ENCODE measurements at regions not wholly inside any gene's neighbourhood (a gene's known extent, or its start where the extent isn't known, plus 50 kb on each side); places are given as distances from the start of the nearest gene placed in this dataset.

- DNase-seq (ENCODE audit: low spot score), result no peak
Measured at GRCh38 chr3:194067949-194068362, 68.0 kb upstream of the HES1 start.

DNA sequence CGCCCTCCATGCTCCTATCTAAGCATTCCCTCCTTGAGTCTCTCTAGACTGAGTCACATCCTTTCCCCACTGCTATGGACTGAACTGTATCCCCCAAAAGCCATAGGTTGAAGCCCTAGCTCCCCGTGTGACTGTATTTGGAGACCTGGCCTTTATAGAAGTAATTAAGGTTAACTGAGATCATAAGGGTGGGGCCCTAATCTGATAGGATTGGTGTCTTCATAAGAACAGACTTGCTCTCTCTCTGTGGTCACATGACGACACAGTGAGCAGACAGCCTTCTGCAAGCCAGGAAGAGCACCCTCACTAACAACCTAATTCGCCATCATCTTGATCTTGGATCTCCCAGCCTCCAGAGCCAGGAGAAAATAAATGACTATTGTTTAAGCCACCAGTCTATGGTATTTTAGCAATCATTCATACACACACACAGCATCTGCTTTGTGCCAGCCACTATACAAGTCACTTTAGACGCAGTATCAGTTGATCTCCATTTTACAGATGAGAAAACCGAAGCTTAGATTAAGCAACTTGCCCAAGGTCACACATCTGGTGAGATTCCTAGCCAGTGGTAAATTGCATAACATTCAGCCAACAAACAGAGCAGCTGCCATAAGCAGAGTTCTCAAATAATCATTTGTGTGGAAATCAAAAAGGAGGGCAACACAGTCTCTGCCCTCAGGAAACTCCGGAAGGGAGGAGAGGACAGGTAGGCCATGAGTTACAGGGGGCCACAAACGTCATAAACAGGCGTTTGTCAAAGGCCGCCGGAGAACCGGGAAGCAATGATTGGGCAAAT is 66.3 kb upstream of the HES1 start:
- DNase-seq (ENCODE audit: low spot score), result no peak

DNA sequence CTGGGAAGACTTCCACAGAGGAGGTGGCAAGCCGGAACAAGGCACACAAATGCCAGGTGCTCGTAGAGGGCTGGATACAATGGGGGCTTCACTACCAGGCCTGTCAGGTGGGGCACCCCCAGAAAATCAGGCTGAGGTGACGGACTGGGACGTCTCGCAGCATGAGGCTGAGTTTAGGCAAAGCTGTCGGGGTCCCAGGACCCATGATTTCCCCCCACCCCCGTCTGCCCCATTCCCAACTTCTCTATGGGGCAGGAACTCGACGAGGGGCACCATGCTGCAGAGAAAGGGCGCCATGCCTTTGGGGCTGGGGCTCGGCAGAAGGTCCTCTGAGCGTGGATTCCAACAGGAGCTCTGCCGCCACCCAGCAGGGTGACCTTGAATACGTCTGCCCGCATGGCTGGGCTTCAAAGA is 65.7 kb upstream of the HES1 start:
- no peak for DNase-seq (ENCODE audit: low spot score)

GRCh38 chr3:194070634-194071409 is 65.1 kb upstream of the HES1 start:
- DNase-seq (ENCODE audit: low spot score), result peak; percentile 86

- no peak for DNase-seq (ENCODE audit: low spot score)
Measured at GRCh38 chr3:194072097-194072428, 63.9 kb upstream of the HES1 start.

GRCh38 chr3:194072691-194073279 is 63.2 kb upstream of the HES1 start:
- DNase-seq (ENCODE audit: low spot score), result no peak

DNA sequence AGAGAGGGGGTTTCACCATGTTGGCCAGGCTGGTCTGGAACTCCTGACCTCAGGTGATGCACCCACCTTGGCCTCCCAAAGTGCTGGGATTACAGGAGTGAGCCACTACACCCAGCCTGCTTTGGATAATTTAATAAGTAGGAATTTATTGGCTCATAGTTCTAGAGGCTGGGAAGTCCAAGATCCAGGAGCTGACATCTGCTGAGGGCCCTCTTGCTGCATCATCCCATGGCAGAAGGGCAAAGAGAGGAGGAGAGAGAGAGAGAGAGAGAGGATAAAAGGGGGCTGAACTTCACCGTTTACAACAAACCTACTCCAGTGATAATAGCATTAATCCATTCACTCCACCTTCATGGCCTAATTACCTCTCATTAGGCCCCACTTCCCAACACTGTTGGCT is 62.0 kb upstream of the HES1 start:
- DNase-seq (ENCODE audit: low spot score), result no peak

GRCh38 chr3:194075088-194075615 is 60.8 kb upstream of the HES1 start:
- no peak for DNase-seq (ENCODE audit: low spot score)

DNA sequence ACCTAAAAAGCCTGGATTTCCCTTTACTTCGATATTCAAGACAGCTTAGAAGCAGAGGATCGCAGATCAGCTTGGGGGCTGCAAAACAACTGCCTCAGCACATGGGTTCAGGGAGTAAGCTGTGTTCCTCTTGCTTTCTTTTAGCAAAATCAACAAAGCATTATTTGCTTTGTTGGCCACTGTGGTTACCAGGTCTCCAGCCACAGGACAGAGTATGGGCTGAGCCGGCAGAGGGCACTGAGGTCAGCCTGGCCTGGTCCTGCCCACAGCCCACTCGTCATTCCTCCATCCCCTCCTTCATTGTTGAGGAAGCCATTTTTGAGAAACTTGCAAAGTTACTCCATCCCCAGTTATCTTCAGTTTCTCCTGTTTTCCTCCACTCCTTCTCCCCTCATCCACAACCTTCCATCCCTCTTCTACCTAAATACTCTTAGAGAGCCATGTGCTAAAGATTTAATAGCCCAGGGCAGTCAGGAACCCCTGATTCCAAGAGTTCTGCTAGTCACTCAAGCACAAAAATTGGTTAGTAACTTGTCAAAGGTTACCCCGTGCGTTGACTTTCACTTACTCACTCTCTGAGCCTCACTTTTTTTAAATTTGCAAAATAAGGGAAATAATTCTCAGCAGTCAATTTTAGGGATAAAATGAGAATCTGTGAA is 60.0 kb upstream of the HES1 start:
- peak; percentile 64 for DNase-seq (ENCODE audit: low spot score)

GRCh38 chr3:194076475-194076874 is 59.5 kb upstream of the HES1 start:
- no peak for DNase-seq (ENCODE audit: low spot score)

DNA sequence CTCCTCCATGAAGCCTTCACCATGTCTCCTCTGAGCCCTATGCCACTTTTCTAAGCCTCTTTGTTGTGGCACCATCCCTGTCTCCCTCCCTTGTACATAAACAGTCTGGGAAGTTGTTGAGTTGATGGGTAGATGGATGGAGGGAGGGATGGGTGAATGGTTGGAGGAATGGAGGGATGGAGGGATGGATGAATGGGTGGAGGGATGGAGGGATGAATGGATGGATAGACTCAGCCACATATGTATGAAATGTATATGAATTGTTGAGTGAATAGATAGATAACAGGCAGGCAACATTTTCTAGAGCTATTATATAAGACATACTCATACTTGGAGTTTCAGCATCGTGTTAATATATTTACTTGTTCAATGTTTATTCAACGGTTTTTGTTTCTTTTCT is 58.3 kb upstream of the HES1 start:
- DNase-seq (ENCODE audit: low spot score), result no peak

DNA sequence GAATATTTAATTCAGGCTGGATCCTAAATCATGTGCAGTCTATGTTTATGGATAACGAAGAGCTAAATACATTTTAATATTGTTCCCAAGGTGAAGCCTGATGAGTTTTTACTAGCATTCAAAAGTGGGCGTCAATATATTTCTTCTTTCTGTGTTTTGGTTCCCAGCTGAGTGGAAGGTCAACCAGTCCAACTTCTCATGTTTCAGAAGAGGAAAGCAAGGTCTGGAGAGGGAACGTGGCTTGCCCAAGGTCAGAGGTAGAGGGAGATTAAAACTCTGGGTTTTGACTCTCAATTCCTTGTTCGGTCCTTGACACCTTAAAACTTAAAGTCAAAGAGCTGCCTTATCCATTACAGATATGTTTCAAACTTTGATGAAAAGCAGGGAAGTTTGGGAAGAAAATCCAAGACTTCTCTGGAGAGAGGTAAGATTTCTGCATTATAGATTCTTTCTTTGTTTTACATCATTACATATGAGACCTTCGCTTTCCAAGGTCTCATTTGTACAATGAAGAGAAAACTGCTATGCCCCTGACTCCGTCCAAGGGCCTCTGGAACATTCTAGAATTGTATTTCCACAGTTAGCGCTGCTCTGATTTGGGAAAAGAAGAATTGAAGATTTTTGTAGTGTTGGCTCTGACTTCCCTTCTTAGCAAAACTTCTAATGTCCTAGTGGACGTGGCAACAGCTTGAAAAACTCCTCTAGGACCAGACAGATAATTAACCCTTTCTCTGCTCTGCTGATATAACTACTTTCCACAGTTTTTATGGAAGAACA is 57.7 kb upstream of the HES1 start:
- no peak for DNase-seq (ENCODE audit: low spot score)

- no peak for DNase-seq (ENCODE audit: low spot score)
Measured at GRCh38 chr3:194079702-194080172, 56.2 kb upstream of the HES1 start.

DNA sequence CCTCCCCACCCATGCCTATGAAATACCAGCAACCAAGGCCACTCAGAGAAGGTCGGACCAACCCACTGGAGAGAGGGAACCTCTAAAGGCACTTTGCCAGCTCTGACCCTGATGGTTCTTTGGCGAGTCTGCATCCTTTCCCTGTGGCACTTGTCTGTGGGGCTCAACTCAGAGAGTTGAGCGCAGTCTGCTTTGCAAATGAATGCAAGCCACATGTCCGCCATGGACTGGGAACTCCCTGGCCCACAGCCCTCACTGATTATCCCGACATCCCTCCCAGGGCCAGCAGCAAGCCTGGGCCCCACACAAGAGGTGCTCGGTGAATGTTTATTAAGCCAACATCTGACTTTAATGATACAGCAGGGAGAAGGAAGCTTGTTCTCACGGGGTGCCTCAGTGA is 55.5 kb upstream of the HES1 start:
- no peak for DNase-seq (ENCODE audit: low spot score)

GRCh38 chr3:194080913-194081800 is 54.8 kb upstream of the HES1 start:
- DNase-seq (ENCODE audit: low spot score), result no peak

GRCh38 chr3:194081826-194082225 is 54.1 kb upstream of the HES1 start:
- no peak for DNase-seq (ENCODE audit: low spot score)

GRCh38 chr3:194082743-194083636 is 53.0 kb upstream of the HES1 start:
- no peak for DNase-seq (ENCODE audit: low spot score)

- no peak for DNase-seq (ENCODE audit: low spot score)
Measured at GRCh38 chr3:194083637-194084224, 52.2 kb upstream of the HES1 start.

GRCh38 chr3:194084284-194084683 is 51.7 kb upstream of the HES1 start:
- DNase-seq (ENCODE audit: low spot score), result no peak
